ENCODE measurements at regions not wholly inside any gene's neighbourhood (a gene's known extent, or its start where the extent isn't known, plus 50 kb on each side); places are given as distances from the start of the nearest gene placed in this dataset.

DNA sequence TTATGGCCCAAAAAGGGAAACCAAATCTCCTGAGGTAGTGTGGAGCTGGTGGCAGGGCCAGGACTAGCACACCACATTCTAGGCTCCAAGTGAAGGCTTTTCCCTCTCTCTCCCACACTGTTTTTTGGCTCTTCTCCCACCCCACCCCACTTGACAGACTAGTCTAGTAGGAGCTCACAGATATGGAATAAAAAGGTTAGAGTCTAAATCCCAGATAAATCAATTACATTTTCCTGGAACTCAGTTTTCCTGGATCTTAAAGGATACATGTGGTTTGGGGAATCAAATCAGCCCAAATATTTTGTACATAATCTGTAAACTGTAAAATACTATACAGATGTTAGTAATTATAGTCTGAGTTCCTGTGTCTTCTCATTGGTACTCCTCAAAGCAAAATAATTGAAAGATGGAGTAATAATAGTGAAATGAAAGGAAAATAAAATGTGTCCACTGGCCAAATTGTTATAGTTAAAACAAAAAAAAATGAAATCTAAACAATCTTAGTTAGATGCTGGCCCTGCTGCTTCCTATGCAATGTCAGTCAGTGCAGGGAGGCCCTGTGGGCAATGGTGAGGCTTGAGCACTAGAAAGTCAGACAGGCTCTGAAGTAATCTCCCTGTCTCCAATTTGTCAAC, 370.4 kb upstream of the CPEB2 start:
- TF ChIP-seq CTCF (IDR thresholded peaks at IDR 0.05; ENCODE audit: low read depth, low read length) = no peak
- Histone ChIP-seq H3K36me3 (no peaks in the 10 kb centered on the region), H3K27me3 (ENCODE audit: insufficient read depth, low read depth, severe bottlenecking) (no peaks in the 10 kb centered on the region), H3K27ac (no peak overlapping the region), H3K4me3 (ENCODE audit: low read depth, low read length) (no peak overlapping the region), H3K9me3 (ENCODE audit: severe bottlenecking) (peaks cover 3% of the 10 kb centered on the region)
- no peak for DNase-seq

DNA sequence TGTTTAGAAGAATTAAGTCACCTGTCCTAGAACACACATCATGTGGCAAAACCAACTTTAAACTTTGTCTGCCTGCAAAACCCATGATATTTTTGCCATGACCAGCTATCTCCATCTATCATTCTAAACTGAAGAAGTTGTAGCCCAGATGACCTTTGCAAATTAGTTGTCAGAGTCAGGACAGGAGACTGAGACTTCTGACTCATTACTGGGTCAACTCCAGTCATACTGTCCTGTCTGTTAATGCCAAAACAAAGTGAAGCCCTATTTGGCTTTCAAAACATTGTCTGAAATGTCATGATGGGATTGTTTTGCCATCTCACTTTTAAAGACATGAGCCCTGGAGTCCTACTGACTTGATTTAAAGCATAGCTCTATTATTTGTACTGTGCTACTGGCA, 365.7 kb upstream of the CPEB2 start:
- H3K27me3 ChIP-seq (ENCODE audit: insufficient read depth, low read depth, severe bottlenecking) = no peaks in the 10 kb centered on the region
- H3K36me3 ChIP-seq = no peaks in the 10 kb centered on the region
- TF ChIP-seq CTCF (IDR thresholded peaks at IDR 0.05; ENCODE audit: low read depth, low read length) = no peak
- H3K9me3 ChIP-seq (ENCODE audit: severe bottlenecking) = peaks cover 3% of the 10 kb centered on the region
- no peak overlapping the region for H3K27ac ChIP-seq
- no peak overlapping the region for H3K4me3 ChIP-seq (ENCODE audit: low read depth, low read length)
- no peak for DNase-seq

- no peak for DNase-seq
- no peaks in the 10 kb centered on the region for H3K27me3 ChIP-seq (ENCODE audit: insufficient read depth, low read depth, severe bottlenecking)
- H3K9me3 ChIP-seq (ENCODE audit: severe bottlenecking) = no peaks in the 10 kb centered on the region
- no peak overlapping the region for H3K27ac ChIP-seq
- no peak overlapping the region for H3K4me3 ChIP-seq (ENCODE audit: low read depth, low read length)
- no peaks in the 10 kb centered on the region for H3K36me3 ChIP-seq
- TF ChIP-seq CTCF (IDR thresholded peaks at IDR 0.05; ENCODE audit: low read depth, low read length) = no peak
These were observed 361.8 kb upstream of the CPEB2 start for GRCh38 chr4:14640476-14640875.

DNA sequence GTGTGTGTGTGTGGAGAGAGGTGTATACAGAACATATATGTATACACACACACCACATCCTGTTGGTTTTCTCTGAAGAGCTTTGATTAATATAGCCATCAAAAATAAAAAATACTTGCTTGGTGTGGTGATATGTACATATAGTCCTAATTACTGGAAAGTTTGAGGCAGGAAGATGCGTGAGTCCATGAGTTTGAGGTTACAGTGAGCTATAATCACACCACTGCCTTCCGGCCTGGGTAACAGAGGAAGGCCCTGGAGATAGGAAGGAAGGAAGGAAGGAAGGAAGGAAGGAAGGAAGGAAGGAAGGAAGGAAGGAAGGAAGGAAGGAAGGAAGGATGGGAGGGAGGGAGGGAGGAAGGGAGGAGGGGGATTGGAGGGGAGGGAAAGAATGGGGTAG, 360.4 kb upstream of the CPEB2 start:
- Histone ChIP-seq H3K36me3 (no peaks in the 10 kb centered on the region), H3K4me3 (ENCODE audit: low read depth, low read length) (no peak overlapping the region), H3K9me3 (ENCODE audit: severe bottlenecking) (no peaks in the 10 kb centered on the region), H3K27ac (no peak overlapping the region), H3K27me3 (ENCODE audit: insufficient read depth, low read depth, severe bottlenecking) (no peaks in the 10 kb centered on the region)
- TF ChIP-seq CTCF (IDR thresholded peaks at IDR 0.05; ENCODE audit: low read depth, low read length) = no peak
- DNase-seq = no peak

DNA sequence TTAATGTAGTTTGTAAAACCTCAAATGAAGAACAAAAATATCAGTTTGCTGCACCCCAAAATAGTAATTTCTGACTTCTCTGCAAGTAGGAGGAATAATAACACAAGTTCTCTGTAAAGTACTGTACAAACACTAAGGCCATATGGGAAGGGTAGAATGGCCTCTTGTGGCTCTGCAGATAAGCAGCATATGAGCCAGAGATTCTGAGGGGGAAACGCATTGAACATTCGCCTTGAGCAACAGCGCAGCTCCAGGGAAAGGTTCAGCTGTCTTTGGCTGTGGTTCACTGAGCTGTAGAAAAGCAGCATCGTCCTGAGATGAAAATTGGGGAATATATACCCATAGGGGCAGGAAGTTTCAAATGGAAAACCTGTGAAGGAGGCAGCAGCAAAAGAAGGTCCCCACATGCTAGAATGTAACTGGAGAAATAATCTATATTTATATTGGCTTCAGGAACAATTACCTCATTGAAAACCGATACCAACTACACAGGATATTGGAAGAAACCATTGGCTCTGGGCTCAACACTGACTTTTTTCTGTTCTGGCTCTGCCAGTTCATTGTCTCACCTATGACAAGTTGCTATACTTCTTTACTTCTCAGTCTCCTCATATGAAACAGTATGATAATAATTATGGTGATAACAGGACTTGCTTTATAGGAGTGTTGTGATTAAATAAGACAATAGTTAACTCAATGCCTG, 357.6 kb upstream of the CPEB2 start:
- no peak for DNase-seq
- no peaks in the 10 kb centered on the region for H3K9me3 ChIP-seq (ENCODE audit: severe bottlenecking)
- TF ChIP-seq CTCF (IDR thresholded peaks at IDR 0.05; ENCODE audit: low read depth, low read length) = no peak
- H3K4me3 ChIP-seq (ENCODE audit: low read depth, low read length) = no peak overlapping the region
- H3K27me3 ChIP-seq (ENCODE audit: insufficient read depth, low read depth, severe bottlenecking) = no peaks in the 10 kb centered on the region
- H3K36me3 ChIP-seq = no peaks in the 10 kb centered on the region
- no peak overlapping the region for H3K27ac ChIP-seq

GRCh38 chr4:14646831-14647230, 355.4 kb upstream of the CPEB2 start:
- Histone ChIP-seq H3K36me3 (no peaks in the 10 kb centered on the region), H3K27me3 (ENCODE audit: insufficient read depth, low read depth, severe bottlenecking) (no peaks in the 10 kb centered on the region), H3K9me3 (ENCODE audit: severe bottlenecking) (no peaks in the 10 kb centered on the region), H3K27ac (no peak overlapping the region), H3K4me3 (ENCODE audit: low read depth, low read length) (no peak overlapping the region)
- DNase-seq = no peak
- TF ChIP-seq CTCF (IDR thresholded peaks at IDR 0.05; ENCODE audit: low read depth, low read length) = no peak
